Germinal center (tissue), 1 donor: ENCODE measurements at regions not wholly inside any gene's neighbourhood (a gene's known extent, or its start where the extent isn't known, plus 50 kb on each side); places are given as distances from the start of the nearest gene placed in this dataset.

ENCODE experiments used
- DNase-seq: peaks from one replicate; pipeline ENCODE4 v3.0.0; 2012; ENCODE audit warnings: mixed read lengths, low spot score

GRCh38 chr9:26567976-26568375 is 324.6 kb downstream of the CAAP1 start:
- DNase-seq = no peak

GRCh38 chr9:26566141-26566540 is 326.5 kb downstream of the CAAP1 start:
- DNase-seq = no peak

- no peak for DNase-seq
Measured at GRCh38 chr9:26565118-26565517, 327.5 kb downstream of the CAAP1 start.

GRCh38 chr9:26562338-26562737 is 330.3 kb downstream of the CAAP1 start:
- no peak for DNase-seq

- DNase-seq = no peak
Measured at GRCh38 chr9:26561928-26562327, 330.7 kb downstream of the CAAP1 start.

GRCh38 chr9:26559506-26559905 is 333.1 kb downstream of the CAAP1 start:
- no peak for DNase-seq

GRCh38 chr9:26551971-26552370 is 340.6 kb downstream of the CAAP1 start:
- DNase-seq = no peak

- DNase-seq = no peak
Measured at GRCh38 chr9:26551451-26551850, 341.2 kb downstream of the CAAP1 start.

- no peak for DNase-seq
Measured at GRCh38 chr9:26548781-26549290, 343.8 kb downstream of the CAAP1 start.

GRCh38 chr9:26539867-26540493 is 352.6 kb downstream of the CAAP1 start:
- DNase-seq = no peak

- no peak for DNase-seq
Measured at GRCh38 chr9:26537211-26537610, 355.4 kb downstream of the CAAP1 start.

- DNase-seq = no peak
Measured at GRCh38 chr9:26535151-26535550, 357.5 kb downstream of the CAAP1 start.

- no peak for DNase-seq
Measured at GRCh38 chr9:26530841-26531240, 361.8 kb downstream of the CAAP1 start.

GRCh38 chr9:26527931-26528330 is 364.7 kb downstream of the CAAP1 start:
- no peak for DNase-seq

- DNase-seq = no peak
Measured at GRCh38 chr9:26524267-26524666, 368.3 kb downstream of the CAAP1 start.

GRCh38 chr9:26523577-26523976 is 369.0 kb downstream of the CAAP1 start:
- no peak for DNase-seq

- DNase-seq = no peak
Measured at GRCh38 chr9:26520141-26520540, 372.5 kb downstream of the CAAP1 start.

- DNase-seq = no peak
Measured at GRCh38 chr9:26516773-26517343, 375.7 kb downstream of the CAAP1 start.

- no peak for DNase-seq
Measured at GRCh38 chr9:26513730-26514129, 378.9 kb downstream of the CAAP1 start.

GRCh38 chr9:26510137-26510536 is 382.5 kb downstream of the CAAP1 start:
- DNase-seq = no peak

- DNase-seq = no peak
Measured at GRCh38 chr9:26508897-26509296, 383.7 kb downstream of the CAAP1 start.

- DNase-seq = no peak
Measured at GRCh38 chr9:26504057-26504456, 388.5 kb downstream of the CAAP1 start.

GRCh38 chr9:26502311-26502710 is 390.3 kb downstream of the CAAP1 start:
- DNase-seq = no peak

- no peak for DNase-seq
Measured at GRCh38 chr9:26500471-26500870, 392.1 kb downstream of the CAAP1 start.
